HEK293T (cell line): ENCODE measurements at regions not wholly inside any gene's neighbourhood (a gene's known extent, or its start where the extent isn't known, plus 50 kb on each side); places are given as distances from the start of the nearest gene placed in this dataset.

Experiments used
- ARNT ChIP-seq: fragments of 450-650 bp; IDR thresholded peaks from 2 replicates; pipeline ENCODE4 v1.6.1; 2017; ENCODE audit warnings: mild to moderate bottlenecking
- BHLHE40 ChIP-seq: fragments of 450-650 bp; IDR thresholded peaks from 2 replicates; pipeline ENCODE4 v1.6.1; 2016; ENCODE audit warnings: mild to moderate bottlenecking, moderate library complexity, borderline replicate concordance
- CTBP1 ChIP-seq: fragments of 450-650 bp; IDR thresholded peaks from 2 replicates; pipeline ENCODE4 v1.6.1; 2016; ENCODE audit warnings: borderline replicate concordance
- FOXA1 ChIP-seq: fragments of 450-650 bp; IDR thresholded peaks from 2 replicates; pipeline ENCODE4 v1.6.1; 2016; ENCODE audit warnings: mild to moderate bottlenecking
- FOXM1 ChIP-seq: fragments of 450-650 bp; IDR thresholded peaks from 2 replicates; pipeline ENCODE4 v1.6.1; 2017; ENCODE audit warnings: mild to moderate bottlenecking, borderline replicate concordance
- HDGF ChIP-seq: fragments of 450-650 bp; IDR thresholded peaks from 2 replicates; pipeline ENCODE4 v1.6.1; 2017; ENCODE audit warnings: antibody characterized with exemption, borderline replicate concordance
- L3MBTL2 ChIP-seq: fragments of 450-650 bp; conservative IDR thresholded peaks from 2 replicates; pipeline ENCODE4 v1.6.1; 2016; ENCODE audit warnings: mild to moderate bottlenecking
- NFRKB ChIP-seq: fragments of 450-650 bp; IDR thresholded peaks from 2 replicates; pipeline ENCODE4 v1.6.1; 2016; ENCODE audit warnings: mild to moderate bottlenecking, moderate library complexity
- PKNOX1 ChIP-seq: fragments of 450-650 bp; IDR thresholded peaks from 2 replicates; pipeline ENCODE4 v1.6.1; 2016
- SP1 ChIP-seq: fragments of 450-650 bp; IDR thresholded peaks from 2 replicates; pipeline ENCODE4 v1.6.1; 2017
- SUZ12 ChIP-seq: fragments of 450-650 bp; IDR thresholded peaks from 2 replicates; pipeline ENCODE4 v1.6.1; 2016; ENCODE audit warnings: mild to moderate bottlenecking
- ZNF384 ChIP-seq: fragments of 450-650 bp; IDR thresholded peaks from 2 replicates; pipeline ENCODE4 v1.6.1; 2016

GRCh38 chr1:60386249-60386648, 312.7 kb upstream of the C1orf87 start:
- TF ChIP-seq ARNT (no peak), SP1 (no peak), BHLHE40 (no peak), FOXM1 (no peak), PKNOX1 (no peak), FOXA1 (no peak), ZNF384 (no peak), SUZ12 (no peak), NFRKB (no peak), L3MBTL2 (no peak), CTBP1 (no peak), HDGF (no peak)
